HG03159 (cell line): ENCODE measurements at regions not wholly inside any gene's neighbourhood (a gene's known extent, or its start where the extent isn't known, plus 50 kb on each side); places are given as distances from the start of the nearest gene placed in this dataset.
"Not testable (repeated sequence)": the region's sequence is repeated elsewhere in the genome, so short reads cannot be mapped to it uniquely, and the experiment has no call there.

ENCODE experiments used
- ATAC-seq: cut with Tn5 transposase; IDR thresholded peaks from one replicate; pipeline ENCODE4 v1.9.1; 2021; ENCODE audit warnings: mild to moderate bottlenecking, moderate library complexity; ENCODE audit not compliant: unreplicated experiment

GRCh38 chr14:71237556-71237955 lies 330.3 kb downstream of the PCNX1 start:
- ATAC-seq: no peak

- no peak for ATAC-seq
Measured at GRCh38 chr14:71238835-71239234, 331.6 kb downstream of the PCNX1 start.

GRCh38 chr14:71240171-71240570 lies 332.9 kb downstream of the PCNX1 start:
- ATAC-seq: no peak

- ATAC-seq: no peak
Measured at GRCh38 chr14:71240866-71241520, 333.7 kb downstream of the PCNX1 start.

GRCh38 chr14:71242237-71242748 lies 335.0 kb downstream of the PCNX1 start:
- no peak for ATAC-seq

- ATAC-seq: no peak
Measured at GRCh38 chr14:71243697-71244096, 336.4 kb downstream of the PCNX1 start.

GRCh38 chr14:71244341-71244740 lies 337.1 kb downstream of the PCNX1 start:
- ATAC-seq: no peak

GRCh38 chr14:71245659-71246361 lies 338.6 kb downstream of the PCNX1 start:
- ATAC-seq: no peak

GRCh38 chr14:71246539-71246938 lies 339.3 kb downstream of the PCNX1 start:
- ATAC-seq: no peak

- no peak for ATAC-seq
Measured at GRCh38 chr14:71247106-71247505, 339.8 kb downstream of the PCNX1 start.

GRCh38 chr14:71248194-71248593 lies 340.9 kb downstream of the PCNX1 start:
- no peak for ATAC-seq

- ATAC-seq: no peak
Measured at GRCh38 chr14:71250347-71250746, 343.1 kb downstream of the PCNX1 start.

- no peak for ATAC-seq
Measured at GRCh38 chr14:71250791-71251190, 343.5 kb downstream of the PCNX1 start.

- ATAC-seq: not testable (repeated sequence)
Measured at GRCh38 chr14:71254091-71254719, 346.9 kb downstream of the PCNX1 start.

- no peak for ATAC-seq
Measured at GRCh38 chr14:71261206-71261605, 353.9 kb downstream of the PCNX1 start.

- ATAC-seq: no peak
Measured at GRCh38 chr14:71262441-71262840, 355.2 kb downstream of the PCNX1 start.

GRCh38 chr14:71264260-71264659 lies 357.0 kb downstream of the PCNX1 start:
- ATAC-seq: no peak

- ATAC-seq: no peak
Measured at GRCh38 chr14:71267007-71267513, 359.8 kb downstream of the PCNX1 start.

GRCh38 chr14:71267691-71268090 lies 360.4 kb downstream of the PCNX1 start:
- no peak for ATAC-seq

GRCh38 chr14:71270111-71270510 lies 362.9 kb downstream of the PCNX1 start:
- no peak for ATAC-seq

GRCh38 chr14:71271166-71271945 lies 364.1 kb downstream of the PCNX1 start:
- no peak for ATAC-seq
